ENCODE measurements at regions not wholly inside any gene's neighbourhood (a gene's known extent, or its start where the extent isn't known, plus 50 kb on each side); places are given as distances from the start of the nearest gene placed in this dataset.

GRCh38 chr13:33383724-33384577 is 98.4 kb upstream of the STARD13 start:
- Histone ChIP-seq H3K4me1 (ENCODE audit: insufficient read depth) (no peaks in the 10 kb centered on the region), H3K36me3 (no peaks in the 10 kb centered on the region), H3K27ac (no peak overlapping the region), H3K9me3 (no peaks in the 10 kb centered on the region), H3K4me3 (no peak overlapping the region), H3K27me3 (no peaks in the 10 kb centered on the region)
- 63 to 77% (median 75%) methylated on average over 12 of the region's 12 CpGs for WGBS, 3 donors
- no peak for TF ChIP-seq CTCF (IDR thresholded peaks at IDR 0.05)
- no peak for TF ChIP-seq EP300 (IDR thresholded peaks at IDR 0.05)
- no peak for DNase-seq
- intact Hi-C loops (cut with DNase I): no loop called here

GRCh38 chr13:33388286-33388998 is 102.9 kb upstream of the STARD13 start:
- H3K4me3 ChIP-seq: no peak overlapping the region
- no peaks in the 10 kb centered on the region for H3K4me1 ChIP-seq (ENCODE audit: insufficient read depth)
- H3K9me3 ChIP-seq: no peaks in the 10 kb centered on the region
- no peaks in the 10 kb centered on the region for H3K27me3 ChIP-seq
- H3K36me3 ChIP-seq: no peaks in the 10 kb centered on the region
- WGBS, 3 donors: 91 to 92% (median 92%) methylated on average over 8 of the region's 8 CpGs
- TF ChIP-seq CTCF (IDR thresholded peaks at IDR 0.05) (no peak), EP300 (IDR thresholded peaks at IDR 0.05) (no peak), POLR2A (IDR thresholded peaks at IDR 0.05) (no peak)
- DNase-seq: no peak
- no peak overlapping the region for H3K27ac ChIP-seq
- intact Hi-C loops (cut with DNase I): no loop called here

GRCh38 chr13:33392794-33393405 is 107.3 kb upstream of the STARD13 start:
- intact Hi-C loops (cut with DNase I): no loop called here
- H3K27ac ChIP-seq: no peak overlapping the region

More at GRCh38 chr13:33392794-33393405, 107.3 kb upstream of the STARD13 start:
- no peaks in the 10 kb centered on the region for H3K9me3 ChIP-seq
- no peak for TF ChIP-seq POLR2A (IDR thresholded peaks at IDR 0.05)
- no peak for TF ChIP-seq CTCF (IDR thresholded peaks at IDR 0.05)
- TF ChIP-seq EP300 (IDR thresholded peaks at IDR 0.05): no peak
- no peaks in the 10 kb centered on the region for H3K27me3 ChIP-seq
- no peaks in the 10 kb centered on the region for H3K4me1 ChIP-seq (ENCODE audit: insufficient read depth)
- H3K36me3 ChIP-seq: no peaks in the 10 kb centered on the region
- no peak for DNase-seq
- WGBS, 3 donors: 68 to 92% (median 90%) methylated on average over 4 of the region's 4 CpGs
- no peak overlapping the region for H3K4me3 ChIP-seq

Measured in ovary (tissue), 7 donors.